Fibroblast of the aortic adventitia (primary cell): ENCODE measurements at regions not wholly inside any gene's neighbourhood (a gene's known extent, or its start where the extent isn't known, plus 50 kb on each side); places are given as distances from the start of the nearest gene placed in this dataset.

ENCODE experiments used
- DNase-seq: peaks from one replicate; pipeline ENCODE4 v3.0.0-alpha.2; 2010; ENCODE audit warnings: low read depth
- H3K4me3 ChIP-seq: 2 replicates; pipeline ENCODE4 v1.5.1; 2011; ENCODE audit warnings: low read depth, mild to moderate bottlenecking, control low read depth, low read length, moderate library complexity
- TF ChIP-seq, protein P1 (sequence below): IDR thresholded peaks from 2 replicates; pipeline ENCODE4 v1.5.1; 2011; ENCODE audit warnings: mild to moderate bottlenecking, low read length, control low read depth, inconsistent platforms; ENCODE audit not compliant: insufficient read depth

DNA sequence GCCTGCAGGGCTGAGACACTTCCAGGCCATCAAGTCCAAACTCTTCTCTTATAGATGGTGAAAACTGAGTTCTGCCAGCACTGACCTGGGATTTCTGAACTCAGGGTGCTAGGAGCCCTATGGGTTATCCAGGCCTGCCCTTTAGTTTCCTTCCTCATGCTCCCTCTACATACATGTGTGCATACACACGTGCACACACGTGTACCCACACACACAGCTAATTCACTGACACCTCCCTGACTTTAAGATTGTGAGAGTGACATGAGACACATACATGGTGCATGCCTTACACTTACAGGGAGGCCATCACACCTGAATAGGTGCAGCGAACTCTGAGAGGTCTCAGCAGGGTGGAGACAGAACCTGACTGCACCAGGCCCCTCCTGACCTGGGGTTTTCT is 267.4 kb downstream of the CYP26B1 start:
- TF ChIP-seq, protein P1, sequence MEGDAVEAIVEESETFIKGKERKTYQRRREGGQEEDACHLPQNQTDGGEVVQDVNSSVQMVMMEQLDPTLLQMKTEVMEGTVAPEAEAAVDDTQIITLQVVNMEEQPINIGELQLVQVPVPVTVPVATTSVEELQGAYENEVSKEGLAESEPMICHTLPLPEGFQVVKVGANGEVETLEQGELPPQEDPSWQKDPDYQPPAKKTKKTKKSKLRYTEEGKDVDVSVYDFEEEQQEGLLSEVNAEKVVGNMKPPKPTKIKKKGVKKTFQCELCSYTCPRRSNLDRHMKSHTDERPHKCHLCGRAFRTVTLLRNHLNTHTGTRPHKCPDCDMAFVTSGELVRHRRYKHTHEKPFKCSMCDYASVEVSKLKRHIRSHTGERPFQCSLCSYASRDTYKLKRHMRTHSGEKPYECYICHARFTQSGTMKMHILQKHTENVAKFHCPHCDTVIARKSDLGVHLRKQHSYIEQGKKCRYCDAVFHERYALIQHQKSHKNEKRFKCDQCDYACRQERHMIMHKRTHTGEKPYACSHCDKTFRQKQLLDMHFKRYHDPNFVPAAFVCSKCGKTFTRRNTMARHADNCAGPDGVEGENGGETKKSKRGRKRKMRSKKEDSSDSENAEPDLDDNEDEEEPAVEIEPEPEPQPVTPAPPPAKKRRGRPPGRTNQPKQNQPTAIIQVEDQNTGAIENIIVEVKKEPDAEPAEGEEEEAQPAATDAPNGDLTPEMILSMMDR = no peak
- no peak overlapping the region for H3K4me3 ChIP-seq
- no peak for DNase-seq

- TF ChIP-seq, protein P1 = no peak
- H3K4me3 ChIP-seq = no peak overlapping the region
- DNase-seq = no peak
These were observed 268.0 kb downstream of the CYP26B1 start for GRCh38 chr2:71879509-71880184.

DNA sequence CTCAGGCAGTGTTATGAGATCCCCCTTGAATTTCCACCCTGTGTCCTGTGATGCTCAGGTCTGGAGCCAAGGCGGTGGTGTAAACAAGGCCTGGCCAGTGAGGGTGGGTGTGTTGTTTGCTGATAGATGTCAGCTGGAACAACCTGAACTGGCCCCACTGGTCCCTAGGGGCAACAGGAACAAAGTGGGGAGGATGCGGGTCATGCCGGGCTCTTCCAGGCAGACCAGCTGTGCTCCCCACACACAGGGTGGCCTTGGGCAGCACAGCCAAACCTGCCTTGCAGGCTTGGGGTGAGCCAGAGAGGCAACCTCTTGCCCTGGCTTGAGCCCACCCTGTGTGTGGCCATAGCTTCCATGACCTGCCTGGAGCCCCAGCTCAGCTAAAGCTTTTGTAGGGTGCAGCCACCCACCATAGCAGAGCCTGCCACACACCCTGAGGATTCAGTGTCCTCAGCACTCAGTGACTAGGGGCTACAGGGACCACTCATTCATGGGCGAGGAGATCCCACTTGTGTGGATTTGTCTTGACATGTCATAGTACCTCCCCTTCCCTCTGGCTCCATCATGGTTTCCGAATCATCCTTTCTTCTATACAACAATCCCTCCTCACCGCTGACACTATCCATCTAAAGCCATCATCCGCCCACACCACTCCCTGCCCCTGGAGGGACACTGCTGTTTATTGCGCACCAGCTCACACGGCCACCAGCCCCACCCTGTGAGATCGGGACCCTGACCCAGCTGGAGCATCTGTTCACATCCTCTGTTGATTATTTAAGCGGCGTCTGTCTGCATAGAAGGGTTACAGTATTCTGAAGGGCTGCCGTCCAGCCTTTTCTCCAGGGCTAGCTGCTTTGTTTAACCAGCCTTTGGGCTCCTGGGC is 268.8 kb downstream of the CYP26B1 start:
- TF ChIP-seq, protein P1 = no peak
- DNase-seq = no peak

DNA sequence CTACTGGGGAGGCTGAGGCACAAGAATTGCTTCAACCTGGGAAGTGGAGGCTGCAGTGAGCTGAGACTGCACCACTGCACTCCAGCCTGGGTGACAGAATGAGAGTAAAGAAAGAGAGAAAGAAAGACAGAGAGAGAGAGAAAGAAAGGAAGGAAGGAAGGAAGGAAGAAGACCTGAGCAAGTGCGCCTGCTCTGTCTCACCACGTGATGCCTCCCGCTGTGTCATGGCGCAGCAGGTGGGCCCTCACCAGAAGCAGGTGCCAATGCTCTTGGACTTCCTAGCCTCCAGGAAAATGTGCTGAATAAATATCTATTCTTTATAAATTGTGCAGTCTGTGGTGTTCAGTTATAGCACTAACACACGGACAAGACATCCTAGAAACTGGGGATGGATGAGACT is 270.0 kb downstream of the CYP26B1 start:
- no peak for DNase-seq
- H3K4me3 ChIP-seq = no peak overlapping the region
- TF ChIP-seq, protein P1 = no peak

More for the DNA sequence above, 268.8 kb downstream of the CYP26B1 start:
- no peak overlapping the region for H3K4me3 ChIP-seq

DNA sequence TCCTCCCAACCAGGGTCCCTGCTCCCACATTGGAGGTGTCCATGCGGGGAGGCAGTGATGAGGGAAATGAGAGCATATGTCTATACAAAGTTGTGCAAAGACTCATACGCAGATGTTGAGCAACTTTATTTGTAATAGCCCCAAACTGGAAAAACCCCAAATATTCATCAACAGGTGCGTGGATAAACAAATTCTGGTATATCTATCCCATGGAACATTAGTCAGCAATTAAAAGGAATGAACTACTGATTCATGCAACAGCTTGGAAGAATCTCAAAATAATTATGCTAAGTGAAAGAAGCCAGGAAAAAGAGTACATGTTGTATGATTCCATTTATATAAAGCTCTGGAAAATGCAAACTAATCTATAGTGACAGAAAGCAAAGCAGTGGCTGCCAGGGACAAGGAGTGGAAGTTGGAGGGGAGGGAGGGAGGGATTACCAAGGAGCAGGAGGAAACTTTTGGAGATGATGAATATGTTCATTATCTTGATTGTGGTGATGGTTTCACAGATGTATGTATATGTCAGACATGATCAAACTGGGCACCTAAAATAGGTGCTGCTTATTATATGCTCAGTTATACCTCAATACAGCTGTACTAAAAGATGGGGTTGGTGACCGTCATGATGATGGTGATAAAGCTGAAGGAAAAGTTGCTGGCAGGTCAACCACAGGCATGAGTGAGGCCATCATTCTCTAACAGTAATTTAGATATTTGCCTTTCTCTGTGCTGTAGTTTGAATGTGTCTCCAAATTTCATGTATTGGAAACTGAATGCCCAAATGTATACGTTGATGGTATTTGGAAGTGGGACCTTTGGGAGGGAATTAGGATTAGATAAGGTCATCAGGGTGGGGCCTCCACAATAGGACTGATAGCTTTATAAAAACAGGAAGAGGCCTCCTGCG is 270.9 kb downstream of the CYP26B1 start:
- no peak overlapping the region for H3K4me3 ChIP-seq
- TF ChIP-seq, protein P1 = no peak
- peak; percentile 57 for DNase-seq

GRCh38 chr2:71872466-71873051 is 275.1 kb downstream of the CYP26B1 start:
- TF ChIP-seq, protein P1 = no peak
- no peak for DNase-seq
- H3K4me3 ChIP-seq = no peak overlapping the region
